Tibial nerve (tissue), 4 donors: ENCODE measurements at regions not wholly inside any gene's neighbourhood (a gene's known extent, or its start where the extent isn't known, plus 50 kb on each side); places are given as distances from the start of the nearest gene placed in this dataset.

Experiments used
- DNase-seq, 2 donors: peaks; one replicate each; pipeline ENCODE4 v3.0.0-alpha.2; 2019; ENCODE audit warnings: low spot score in 2 of 2
- H3K27ac ChIP-seq, 4 donors: fragments of 200-600 bp; sonication (generic) in 3 of 4; one replicate each; pipeline ENCODE4 v1.5.1; 2017 to 2019; ENCODE audit warnings: mild to moderate bottlenecking in 1 of 4
- H3K27me3 ChIP-seq, 2 donors: fragments of 200-600 bp; sonication (generic) in 1 of 2; one replicate each; pipeline versions ENCODE4 v1.5.1 to v1.6.0; 2017 to 2019
- H3K36me3 ChIP-seq, 3 donors: fragments of 200-600 bp; sonication (generic); one replicate each; pipeline ENCODE4 v1.5.1; 2018 to 2019
- H3K4me1 ChIP-seq, 4 donors: fragments of 200-600 bp; sonication (generic) in 3 of 4; one replicate each; pipeline ENCODE4 v1.5.1; 2017 to 2019
- H3K4me3 ChIP-seq, 4 donors: fragments of 200-600 bp; sonication (generic) in 3 of 4; one replicate each; pipeline ENCODE4 v1.5.1; 2017 to 2019; ENCODE audit warnings: mild to moderate bottlenecking in 1 of 4, moderate library complexity in 1 of 4
- H3K9me3 ChIP-seq, 4 donors: fragments of 200-600 bp; sonication (generic) in 3 of 4; one replicate each; pipeline ENCODE4 v1.5.1; 2017 to 2019
- EP300 ChIP-seq, 2 donors: sonication (generic); formaldehyde crosslinking; IDR thresholded peaks; one replicate each; pipeline ENCODE4 v1.6.1; 2017; ENCODE audit warnings: antibody characterized with exemption in 2 of 2, mild to moderate bottlenecking in 1 of 2
- POLR2A ChIP-seq, 2 donors: fragments of 450-650 bp; IDR thresholded peaks; one replicate each; pipeline ENCODE4 v1.6.1; 2017; ENCODE audit warnings: antibody characterized with exemption in 2 of 2, mild to moderate bottlenecking in 2 of 2, moderate library complexity in 2 of 2
- WGBS, 2 donors: methylation state at CpG; one replicate each; pipeline ENCODE4 v1.1.5; 2018; 5-methylcytosine and 5-hydroxymethylcytosine counted together
- TF ChIP-seq, protein P1 (sequence below), 5 experiments: fragments of 200-600 bp in 3 of 5; fragments of 450-650 bp in 2 of 5; sonication (generic) in 3 of 5; IDR thresholded peaks; one replicate each; pipeline ENCODE4 v1.5.1; 2016 to 2019; ENCODE audit warnings: antibody characterized with exemption in 5 of 5, mild to moderate bottlenecking in 3 of 5, moderate library complexity in 2 of 5

DNA sequence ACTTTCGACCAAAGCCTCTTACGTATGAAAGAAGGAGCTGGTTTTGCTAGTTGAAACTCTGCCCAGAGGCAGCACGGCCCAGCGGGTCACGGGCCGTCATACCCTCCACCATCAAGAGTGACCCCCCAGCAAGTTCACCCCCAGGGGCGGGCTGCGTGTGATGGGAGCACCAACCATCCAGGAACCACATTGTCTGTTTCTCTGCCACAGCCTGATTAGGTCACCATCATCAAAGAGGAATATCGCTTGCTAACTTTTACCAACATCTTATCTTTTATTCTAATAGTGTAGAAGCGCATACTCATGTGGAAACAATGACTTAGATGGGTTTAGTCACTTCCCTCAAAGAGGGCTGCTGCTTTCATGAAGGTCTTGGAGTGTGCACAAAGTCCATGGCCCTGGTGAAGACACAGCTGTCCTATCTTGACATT lies 116.6 kb upstream of the SMIM21 start:
- H3K4me3 ChIP-seq: no peak overlapping the region
- no peaks in the 10 kb centered on the region for H3K9me3 ChIP-seq
- H3K4me1 ChIP-seq: no peaks in the 10 kb centered on the region
- H3K36me3 ChIP-seq: no peaks in the 10 kb centered on the region
- H3K27me3 ChIP-seq: no peaks in the 10 kb centered on the region
- DNase-seq: no peak
- no peak overlapping the region for H3K27ac ChIP-seq
- 92% methylated on average over 10 of the region's 10 CpGs for WGBS, 2 donors
- TF ChIP-seq, protein P1, sequence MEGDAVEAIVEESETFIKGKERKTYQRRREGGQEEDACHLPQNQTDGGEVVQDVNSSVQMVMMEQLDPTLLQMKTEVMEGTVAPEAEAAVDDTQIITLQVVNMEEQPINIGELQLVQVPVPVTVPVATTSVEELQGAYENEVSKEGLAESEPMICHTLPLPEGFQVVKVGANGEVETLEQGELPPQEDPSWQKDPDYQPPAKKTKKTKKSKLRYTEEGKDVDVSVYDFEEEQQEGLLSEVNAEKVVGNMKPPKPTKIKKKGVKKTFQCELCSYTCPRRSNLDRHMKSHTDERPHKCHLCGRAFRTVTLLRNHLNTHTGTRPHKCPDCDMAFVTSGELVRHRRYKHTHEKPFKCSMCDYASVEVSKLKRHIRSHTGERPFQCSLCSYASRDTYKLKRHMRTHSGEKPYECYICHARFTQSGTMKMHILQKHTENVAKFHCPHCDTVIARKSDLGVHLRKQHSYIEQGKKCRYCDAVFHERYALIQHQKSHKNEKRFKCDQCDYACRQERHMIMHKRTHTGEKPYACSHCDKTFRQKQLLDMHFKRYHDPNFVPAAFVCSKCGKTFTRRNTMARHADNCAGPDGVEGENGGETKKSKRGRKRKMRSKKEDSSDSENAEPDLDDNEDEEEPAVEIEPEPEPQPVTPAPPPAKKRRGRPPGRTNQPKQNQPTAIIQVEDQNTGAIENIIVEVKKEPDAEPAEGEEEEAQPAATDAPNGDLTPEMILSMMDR (IDR thresholded peaks at IDR 0.05): no peak

GRCh38 chr18:75538727-75539126 lies 111.2 kb upstream of the SMIM21 start:
- H3K27ac ChIP-seq: no peak overlapping the region
- H3K27me3 ChIP-seq: no peaks in the 10 kb centered on the region
- H3K4me1 ChIP-seq: no peaks in the 10 kb centered on the region
- H3K36me3 ChIP-seq: no peaks in the 10 kb centered on the region
- no peak overlapping the region for H3K4me3 ChIP-seq
- 79 to 88% methylated on average over 2 of the region's 2 CpGs for WGBS, 2 donors
- TF ChIP-seq, protein P1 (IDR thresholded peaks at IDR 0.05): no peak
- TF ChIP-seq POLR2A (IDR thresholded peaks at IDR 0.05) (no peak), EP300 (IDR thresholded peaks at IDR 0.05) (no peak)
- no peaks in the 10 kb centered on the region for H3K9me3 ChIP-seq
- no peak for DNase-seq

DNA sequence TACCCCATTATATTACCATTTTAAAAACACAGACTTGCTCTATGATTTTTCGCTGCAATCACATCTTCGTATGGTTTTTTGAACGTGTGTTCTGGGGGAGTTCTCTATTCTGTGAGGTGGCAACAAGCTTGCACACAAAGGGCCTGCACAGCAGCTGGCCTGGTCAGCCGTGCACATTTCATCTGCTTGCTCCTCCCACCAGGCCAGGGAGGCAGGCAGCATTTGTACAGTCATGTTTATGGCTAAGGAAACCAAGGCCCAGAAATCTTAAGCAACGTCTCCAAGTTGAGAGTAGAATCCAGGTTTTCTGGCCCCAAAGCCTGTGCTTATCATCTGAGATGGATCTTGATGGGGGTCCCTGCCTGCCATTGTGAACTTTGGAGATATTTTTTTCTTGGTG lies 106.4 kb upstream of the SMIM21 start:
- TF ChIP-seq, protein P1 (IDR thresholded peaks at IDR 0.05): no peak
- TF ChIP-seq EP300 (IDR thresholded peaks at IDR 0.05) (no peak), POLR2A (IDR thresholded peaks at IDR 0.05) (no peak)
- 48 to 55% methylated on average over 5 of the region's 5 CpGs for WGBS, 2 donors
- H3K27ac ChIP-seq: no peak overlapping the region
- H3K36me3 ChIP-seq: no peaks in the 10 kb centered on the region
- H3K27me3 ChIP-seq: no peaks in the 10 kb centered on the region
- no peak for DNase-seq
- no peaks in the 10 kb centered on the region for H3K9me3 ChIP-seq
- no peak overlapping the region for H3K4me3 ChIP-seq
- H3K4me1 ChIP-seq: no peaks in the 10 kb centered on the region

DNA sequence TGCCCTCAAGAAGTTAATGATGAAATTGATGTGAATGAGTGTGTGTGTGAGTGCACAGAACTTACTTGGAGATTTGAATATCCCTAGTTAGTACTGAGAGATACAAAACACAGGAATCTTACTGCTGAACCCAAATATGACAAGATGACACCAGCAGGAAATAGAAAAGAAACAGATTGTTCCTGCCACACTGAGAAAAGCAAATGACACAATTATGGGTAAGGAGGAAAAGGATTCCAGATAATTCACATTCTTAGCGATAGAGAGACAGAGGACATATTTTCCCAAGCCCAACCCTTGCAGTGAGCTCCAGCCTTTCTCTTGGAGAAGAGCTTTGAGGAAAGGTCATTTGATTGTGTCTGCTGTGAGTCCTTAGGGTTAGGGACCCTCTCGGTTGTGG lies 105.7 kb upstream of the SMIM21 start:
- Histone ChIP-seq H3K36me3 (no peaks in the 10 kb centered on the region), H3K9me3 (no peaks in the 10 kb centered on the region), H3K4me1 (no peaks in the 10 kb centered on the region), H3K4me3 (no peak overlapping the region), H3K27ac (no peak overlapping the region), H3K27me3 (no peaks in the 10 kb centered on the region)
- no peak for TF ChIP-seq POLR2A (IDR thresholded peaks at IDR 0.05)
- TF ChIP-seq EP300 (IDR thresholded peaks at IDR 0.05): no peak
- TF ChIP-seq, protein P1 (IDR thresholded peaks at IDR 0.05): no peak
- DNase-seq: no peak
- WGBS, 2 donors: 36 to 48% methylated on average over 2 of the region's 2 CpGs

GRCh38 chr18:75531851-75532459 lies 104.5 kb upstream of the SMIM21 start:
- no peak for DNase-seq
- no peaks in the 10 kb centered on the region for H3K36me3 ChIP-seq
- no peaks in the 10 kb centered on the region for H3K9me3 ChIP-seq
- no peaks in the 10 kb centered on the region for H3K4me1 ChIP-seq
- no peaks in the 10 kb centered on the region for H3K27me3 ChIP-seq
- WGBS, 2 donors: 88 to 95% methylated on average over 13 of the region's 13 CpGs
- no peak overlapping the region for H3K4me3 ChIP-seq
- TF ChIP-seq POLR2A (IDR thresholded peaks at IDR 0.05): no peak
- TF ChIP-seq, protein P1 (IDR thresholded peaks at IDR 0.05): no peak
- no peak for TF ChIP-seq EP300 (IDR thresholded peaks at IDR 0.05)
- H3K27ac ChIP-seq: no peak overlapping the region
